HG03439 (cell line): ENCODE measurements at regions not wholly inside any gene's neighbourhood (a gene's known extent, or its start where the extent isn't known, plus 50 kb on each side); places are given as distances from the start of the nearest gene placed in this dataset.
A peak's percentile ranks its signal among the peaks of the same experiment; 100 is the strongest.

Experiments
- ATAC-seq: cut with Tn5 transposase; IDR thresholded peaks from one replicate; pipeline ENCODE4 v1.9.1; 2021; ENCODE audit warnings: mild to moderate bottlenecking, moderate library complexity; ENCODE audit not compliant: unreplicated experiment

GRCh38 chr2:47315475-47315874 is 53.6 kb upstream of the EPCAM start:
- no peak for ATAC-seq

GRCh38 chr2:47313728-47314127 is 55.4 kb upstream of the EPCAM start:
- no peak for ATAC-seq

GRCh38 chr2:47313141-47313691 is 55.9 kb upstream of the EPCAM start:
- no peak for ATAC-seq

GRCh38 chr2:47312491-47312850 is 56.6 kb upstream of the EPCAM start:
- ATAC-seq, result no peak

GRCh38 chr2:47311764-47312490 is 57.2 kb upstream of the EPCAM start:
- ATAC-seq, result no peak

GRCh38 chr2:47310801-47311560 is 58.1 kb upstream of the EPCAM start:
- ATAC-seq, result peak; percentile 22

GRCh38 chr2:47309952-47310800 is 58.9 kb upstream of the EPCAM start:
- peak; percentile 85 for ATAC-seq

GRCh38 chr2:47309472-47309951 is 59.6 kb upstream of the EPCAM start:
- ATAC-seq, result peak; percentile 2

GRCh38 chr2:47307066-47307465 is 62.0 kb upstream of the EPCAM start:
- no peak for ATAC-seq

- no peak for ATAC-seq
Measured at GRCh38 chr2:47304654-47305053, 64.5 kb upstream of the EPCAM start.

GRCh38 chr2:47303341-47304148 is 65.6 kb upstream of the EPCAM start:
- ATAC-seq, result no peak

GRCh38 chr2:47302308-47302707 is 66.8 kb upstream of the EPCAM start:
- ATAC-seq, result no peak

GRCh38 chr2:47301731-47302130 is 67.4 kb upstream of the EPCAM start:
- no peak for ATAC-seq

GRCh38 chr2:47301277-47301618 is 67.9 kb upstream of the EPCAM start:
- ATAC-seq, result no peak

- peak; percentile 58 for ATAC-seq
Measured at GRCh38 chr2:47300609-47301276, 68.4 kb upstream of the EPCAM start.

- ATAC-seq, result no peak
Measured at GRCh38 chr2:47300081-47300480, 69.0 kb upstream of the EPCAM start.

- no peak for ATAC-seq
Measured at GRCh38 chr2:47299555-47299954, 69.6 kb upstream of the EPCAM start.

GRCh38 chr2:47298771-47299170 is 70.3 kb upstream of the EPCAM start:
- no peak for ATAC-seq

- no peak for ATAC-seq
Measured at GRCh38 chr2:47297767-47298425, 71.2 kb upstream of the EPCAM start.
